ENCODE measurements at regions not wholly inside any gene's neighbourhood (a gene's known extent, or its start where the extent isn't known, plus 50 kb on each side); places are given as distances from the start of the nearest gene placed in this dataset.
"Not testable (repeated sequence)": the region's sequence is repeated elsewhere in the genome, so short reads cannot be mapped to it uniquely, and the experiment has no call there.

- no peaks in the 10 kb centered on the region for H3K9me2 ChIP-seq (replicated peaks; ENCODE audit: insufficient read depth, low read length)
- no peak overlapping the region for H3K4me3 ChIP-seq (ENCODE audit: low read length)
- H3K9ac ChIP-seq (ENCODE audit: low read length): no peak overlapping the region
- H3F3A ChIP-seq (ENCODE audit: insufficient read depth, low read length): no peaks in the 10 kb centered on the region
- H3K4me2 ChIP-seq (ENCODE audit: low read depth, low read length): no peak overlapping the region
- DNase-seq: no peak
- TF ChIP-seq CTCF (IDR thresholded peaks at IDR 0.05; ENCODE audit: low read length) (no peak), EZH2phosphoT487 (IDR thresholded peaks at IDR 0.05; ENCODE audit: low read length) (no peak), EZH2 (optimal IDR thresholded peaks at IDR 0.05; ENCODE audit: low read depth, low read length) (no peak)
- no peaks in the 10 kb centered on the region for H3K9me3 ChIP-seq (replicated peaks; ENCODE audit: insufficient read depth, low read length)
- H3K36me3 ChIP-seq (replicated peaks; ENCODE audit: insufficient read depth, low read length): no peaks in the 10 kb centered on the region
- no peaks in the 10 kb centered on the region; the same call in 1 of the 2 replicates for H3K4me1 ChIP-seq (ENCODE audit: low read length)
- no peak overlapping the region for H3K27ac ChIP-seq (ENCODE audit: low read length)
- no peaks in the 10 kb centered on the region for H3K79me2 ChIP-seq (ENCODE audit: low read length)
- no peak overlapping the region for H2AFZ ChIP-seq (ENCODE audit: low read length)
- no peaks in the 10 kb centered on the region for H3K27me3 ChIP-seq (replicated peaks; ENCODE audit: insufficient read depth, low read length)
- no peaks in the 10 kb centered on the region for H4K20me1 ChIP-seq (ENCODE audit: insufficient read depth, low read length)
Measured at GRCh38 chr18:966759-967576, 62.3 kb downstream of the ADCYAP1 start.

- H3K9me2 ChIP-seq (replicated peaks; ENCODE audit: insufficient read depth, low read length); H3K4me3 ChIP-seq (ENCODE audit: low read length); H3K36me3 ChIP-seq (replicated peaks; ENCODE audit: insufficient read depth, low read length); H3K9me3 ChIP-seq (replicated peaks; ENCODE audit: insufficient read depth, low read length); H3K4me2 ChIP-seq (ENCODE audit: low read depth, low read length); H3F3A ChIP-seq (ENCODE audit: insufficient read depth, low read length); H4K20me1 ChIP-seq (ENCODE audit: insufficient read depth, low read length); H3K27ac ChIP-seq (ENCODE audit: low read length); H3K9ac ChIP-seq (ENCODE audit: low read length); H2AFZ ChIP-seq (ENCODE audit: low read length); H3K79me2 ChIP-seq (ENCODE audit: low read length); DNase-seq; H3K27me3 ChIP-seq (replicated peaks; ENCODE audit: insufficient read depth, low read length); H3K4me1 ChIP-seq (ENCODE audit: low read length): not testable (repeated sequence)
Measured at GRCh38 chr18:968910-969309, 64.2 kb downstream of the ADCYAP1 start.

- DNase-seq; H3F3A ChIP-seq (ENCODE audit: insufficient read depth, low read length); H3K36me3 ChIP-seq (replicated peaks; ENCODE audit: insufficient read depth, low read length); H3K27ac ChIP-seq (ENCODE audit: low read length); H3K9me2 ChIP-seq (replicated peaks; ENCODE audit: insufficient read depth, low read length); H3K4me2 ChIP-seq (ENCODE audit: low read depth, low read length); H3K4me1 ChIP-seq (ENCODE audit: low read length); H3K4me3 ChIP-seq (ENCODE audit: low read length); H3K79me2 ChIP-seq (ENCODE audit: low read length); H3K27me3 ChIP-seq (replicated peaks; ENCODE audit: insufficient read depth, low read length); H2AFZ ChIP-seq (ENCODE audit: low read length); H3K9ac ChIP-seq (ENCODE audit: low read length); H3K9me3 ChIP-seq (replicated peaks; ENCODE audit: insufficient read depth, low read length); H4K20me1 ChIP-seq (ENCODE audit: insufficient read depth, low read length): not testable (repeated sequence)
Measured at GRCh38 chr18:969311-969710, 64.6 kb downstream of the ADCYAP1 start.

GRCh38 chr18:974606-975005, 69.9 kb downstream of the ADCYAP1 start:
- H3K36me3 ChIP-seq (replicated peaks; ENCODE audit: insufficient read depth, low read length); H4K20me1 ChIP-seq (ENCODE audit: insufficient read depth, low read length); H3K27ac ChIP-seq (ENCODE audit: low read length); H3K9me2 ChIP-seq (replicated peaks; ENCODE audit: insufficient read depth, low read length); H3F3A ChIP-seq (ENCODE audit: insufficient read depth, low read length); H2AFZ ChIP-seq (ENCODE audit: low read length); H3K4me1 ChIP-seq (ENCODE audit: low read length); H3K9ac ChIP-seq (ENCODE audit: low read length); H3K4me3 ChIP-seq (ENCODE audit: low read length); H3K27me3 ChIP-seq (replicated peaks; ENCODE audit: insufficient read depth, low read length); H3K79me2 ChIP-seq (ENCODE audit: low read length); H3K9me3 ChIP-seq (replicated peaks; ENCODE audit: insufficient read depth, low read length); DNase-seq; H3K4me2 ChIP-seq (ENCODE audit: low read depth, low read length): not testable (repeated sequence)

GRCh38 chr18:976393-977128, 71.9 kb downstream of the ADCYAP1 start:
- not testable (repeated sequence) for H3K79me2 ChIP-seq (ENCODE audit: low read length); H3K36me3 ChIP-seq (replicated peaks; ENCODE audit: insufficient read depth, low read length); DNase-seq; H3K9me2 ChIP-seq (replicated peaks; ENCODE audit: insufficient read depth, low read length); H3K4me3 ChIP-seq (ENCODE audit: low read length); H3F3A ChIP-seq (ENCODE audit: insufficient read depth, low read length); H2AFZ ChIP-seq (ENCODE audit: low read length); H4K20me1 ChIP-seq (ENCODE audit: insufficient read depth, low read length); H3K4me2 ChIP-seq (ENCODE audit: low read depth, low read length); H3K9ac ChIP-seq (ENCODE audit: low read length); H3K27me3 ChIP-seq (replicated peaks; ENCODE audit: insufficient read depth, low read length); H3K4me1 ChIP-seq (ENCODE audit: low read length); H3K9me3 ChIP-seq (replicated peaks; ENCODE audit: insufficient read depth, low read length); H3K27ac ChIP-seq (ENCODE audit: low read length)

GRCh38 chr18:977327-977726, 72.7 kb downstream of the ADCYAP1 start:
- not testable (repeated sequence) for H3K4me2 ChIP-seq (ENCODE audit: low read depth, low read length); H4K20me1 ChIP-seq (ENCODE audit: insufficient read depth, low read length); H3K27ac ChIP-seq (ENCODE audit: low read length); H3K4me3 ChIP-seq (ENCODE audit: low read length); H3K27me3 ChIP-seq (replicated peaks; ENCODE audit: insufficient read depth, low read length); H3K9me2 ChIP-seq (replicated peaks; ENCODE audit: insufficient read depth, low read length); H3K36me3 ChIP-seq (replicated peaks; ENCODE audit: insufficient read depth, low read length); H3F3A ChIP-seq (ENCODE audit: insufficient read depth, low read length); DNase-seq; H3K79me2 ChIP-seq (ENCODE audit: low read length); H3K9ac ChIP-seq (ENCODE audit: low read length); H2AFZ ChIP-seq (ENCODE audit: low read length); H3K9me3 ChIP-seq (replicated peaks; ENCODE audit: insufficient read depth, low read length); H3K4me1 ChIP-seq (ENCODE audit: low read length)

- not testable (repeated sequence) for DNase-seq; H4K20me1 ChIP-seq (ENCODE audit: insufficient read depth, low read length); H3K79me2 ChIP-seq (ENCODE audit: low read length); H3K27ac ChIP-seq (ENCODE audit: low read length); H3K4me2 ChIP-seq (ENCODE audit: low read depth, low read length); H3K4me3 ChIP-seq (ENCODE audit: low read length); H2AFZ ChIP-seq (ENCODE audit: low read length); H3K9me2 ChIP-seq (replicated peaks; ENCODE audit: insufficient read depth, low read length); H3K4me1 ChIP-seq (ENCODE audit: low read length); H3K9me3 ChIP-seq (replicated peaks; ENCODE audit: insufficient read depth, low read length); H3K9ac ChIP-seq (ENCODE audit: low read length); H3K36me3 ChIP-seq (replicated peaks; ENCODE audit: insufficient read depth, low read length); H3F3A ChIP-seq (ENCODE audit: insufficient read depth, low read length); H3K27me3 ChIP-seq (replicated peaks; ENCODE audit: insufficient read depth, low read length)
Measured at GRCh38 chr18:977732-978131, 73.1 kb downstream of the ADCYAP1 start.
